Endometrium (tissue), 2 donors: ENCODE measurements at regions not wholly inside any gene's neighbourhood (a gene's known extent, or its start where the extent isn't known, plus 50 kb on each side); places are given as distances from the start of the nearest gene placed in this dataset.
A peak's percentile ranks its signal among the peaks of the same experiment; 100 is the strongest.

ENCODE experiments used
- FAIRE-seq: peaks from 2 replicates; lab custom pipeline; 2012; peaks lifted over from hg19 to GRCh38; lab: Jason Lieb, UNC
- donor health status: control.
- donor health status: control.

DNA sequence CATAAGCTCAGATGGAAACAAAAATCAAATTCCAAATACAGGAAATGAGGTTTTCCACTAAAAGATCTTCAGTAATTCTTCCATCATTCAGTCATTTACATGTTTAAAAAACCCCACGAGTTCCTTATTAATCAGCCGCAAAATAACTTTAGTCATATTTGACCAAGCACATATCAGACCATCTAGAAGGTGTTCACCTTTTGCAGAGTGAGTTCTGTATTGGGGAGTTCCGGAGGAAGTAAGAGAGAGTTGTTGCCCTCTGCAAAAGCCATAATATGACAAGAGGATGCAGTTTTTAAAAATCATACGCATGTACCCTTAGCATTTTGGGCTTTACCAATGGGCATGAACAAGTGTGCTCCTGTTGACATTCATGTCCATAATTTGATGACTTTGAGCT is 61.6 kb downstream of the CCR1 start:
- no peak for FAIRE-seq

- no peak for FAIRE-seq
Measured at GRCh38 chr3:46146021-46146420, 62.1 kb downstream of the CCR1 start.

DNA sequence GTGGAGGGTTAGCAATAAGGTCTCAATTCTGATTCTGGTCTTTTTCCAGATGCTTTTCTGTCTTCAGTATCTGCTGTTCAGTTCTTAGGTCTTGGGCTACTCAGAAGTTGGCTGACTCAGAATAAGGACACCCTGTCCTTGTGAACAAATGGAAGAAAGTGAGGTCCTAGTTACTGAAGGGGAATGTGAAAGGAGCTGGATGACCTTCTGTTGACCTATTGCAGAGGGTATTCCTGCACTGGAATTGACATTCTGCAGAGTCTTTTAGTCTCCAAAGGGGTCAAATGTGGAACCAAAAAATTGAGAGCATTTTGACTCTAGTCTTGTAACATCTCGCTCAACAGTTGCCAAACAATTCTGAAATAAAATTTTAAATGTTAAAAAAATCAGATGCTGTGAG is 63.0 kb downstream of the CCR1 start:
- no peak for FAIRE-seq

DNA sequence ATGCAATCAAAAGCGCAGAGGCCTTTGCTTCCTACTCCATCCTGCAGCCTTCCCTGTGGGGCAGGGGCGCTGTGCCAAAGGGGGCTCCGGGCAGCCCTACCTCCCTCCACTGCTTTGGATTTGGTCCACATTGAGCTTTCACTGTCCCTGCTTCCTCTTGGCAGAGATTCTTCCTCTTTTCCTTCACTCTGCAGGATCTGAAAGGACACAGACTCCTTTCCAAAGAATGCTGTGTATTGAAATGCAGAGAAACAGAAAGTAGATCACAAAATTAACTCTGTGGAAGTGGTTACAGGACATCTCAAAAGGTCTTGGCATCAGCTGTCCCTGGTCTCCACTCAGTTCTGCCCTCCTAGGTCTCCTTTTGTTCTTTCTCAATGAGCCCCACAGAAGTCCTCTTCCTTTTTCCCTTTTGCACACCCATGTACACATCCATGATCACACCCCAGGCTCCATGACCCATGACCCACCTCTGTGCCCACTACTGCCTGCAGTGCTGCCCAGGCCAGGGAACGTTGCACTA is 64.1 kb downstream of the CCR1 start:
- FAIRE-seq, result no peak

GRCh38 chr3:46141813-46142212 is 66.3 kb downstream of the CCR1 start:
- no peak for FAIRE-seq

- no peak for FAIRE-seq
Measured at GRCh38 chr3:46138581-46138980, 69.5 kb downstream of the CCR1 start.

- FAIRE-seq, result no peak
Measured at GRCh38 chr3:46135475-46135874, 72.6 kb downstream of the CCR1 start.

- no peak for FAIRE-seq
Measured at GRCh38 chr3:46133285-46133684, 74.8 kb downstream of the CCR1 start.

DNA sequence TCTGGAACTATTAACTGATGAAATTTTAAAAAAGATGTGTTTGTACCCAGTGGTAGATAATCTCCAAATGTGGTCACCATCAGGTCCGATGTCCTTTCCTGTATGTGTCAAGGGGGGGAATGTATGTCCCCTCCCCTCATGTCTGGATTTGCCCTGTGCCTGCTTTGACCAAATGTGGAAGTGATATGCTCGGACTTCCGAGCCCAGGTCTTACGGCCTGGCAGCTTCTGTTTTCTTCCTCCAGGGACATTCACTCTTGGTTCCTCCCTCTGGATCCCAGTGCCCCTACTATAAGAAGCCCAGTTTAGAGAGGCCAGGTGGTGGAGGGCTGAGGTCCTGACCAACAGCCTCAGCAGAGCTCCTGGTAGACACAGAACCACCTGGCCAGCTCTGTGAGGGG is 75.5 kb downstream of the CCR1 start:
- no peak for FAIRE-seq

- FAIRE-seq, result no peak
Measured at GRCh38 chr3:46131884-46132450, 76.1 kb downstream of the CCR1 start.

GRCh38 chr3:46130631-46131310 is 77.3 kb downstream of the CCR1 start:
- FAIRE-seq, result no peak

GRCh38 chr3:46129588-46130272 is 78.4 kb downstream of the CCR1 start:
- FAIRE-seq, result no peak

DNA sequence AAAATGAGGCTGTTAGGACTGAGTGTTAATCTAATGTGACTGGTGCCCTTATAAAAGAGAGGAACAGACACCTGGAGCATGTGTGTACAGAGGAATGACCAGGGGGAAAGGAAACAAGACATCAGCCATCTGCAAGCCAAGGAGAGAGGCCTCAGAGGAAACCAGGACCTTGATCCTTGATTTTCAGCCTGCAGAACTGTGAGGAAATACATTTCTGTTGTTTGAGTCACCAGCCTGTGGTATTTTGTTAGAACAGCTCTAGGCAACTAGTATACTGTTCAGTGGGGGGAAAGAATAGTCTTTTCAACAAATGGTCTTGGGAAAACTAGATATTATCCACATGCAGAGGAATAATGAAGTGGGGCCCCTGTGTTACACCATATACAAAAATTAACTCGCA is 80.6 kb downstream of the CCR1 start:
- no peak for FAIRE-seq

GRCh38 chr3:46124216-46125177 is 83.6 kb downstream of the CCR1 start:
- no peak for FAIRE-seq

GRCh38 chr3:46123646-46124045 is 84.5 kb downstream of the CCR1 start:
- FAIRE-seq, result no peak

DNA sequence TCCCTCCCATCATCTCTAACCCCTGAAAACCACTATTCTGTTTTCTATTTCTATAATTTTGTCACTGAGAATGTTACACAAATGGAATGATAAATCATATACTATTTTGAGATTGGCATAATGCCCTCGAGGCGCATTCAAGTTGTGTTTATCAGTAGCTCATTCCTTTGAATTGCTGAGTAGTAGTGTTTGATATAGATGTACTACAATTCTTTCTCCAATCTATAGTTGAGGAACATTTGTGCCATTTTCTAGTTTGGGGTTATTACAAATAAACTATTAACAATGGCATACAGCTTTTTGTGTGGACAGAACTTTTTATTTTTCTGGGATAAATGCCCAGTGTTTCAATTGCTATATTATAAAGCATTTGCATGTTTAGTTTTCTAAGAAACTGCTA is 86.0 kb downstream of the CCR1 start:
- FAIRE-seq, result no peak

- no peak for FAIRE-seq
Measured at GRCh38 chr3:46120983-46121382, 87.1 kb downstream of the CCR1 start.

DNA sequence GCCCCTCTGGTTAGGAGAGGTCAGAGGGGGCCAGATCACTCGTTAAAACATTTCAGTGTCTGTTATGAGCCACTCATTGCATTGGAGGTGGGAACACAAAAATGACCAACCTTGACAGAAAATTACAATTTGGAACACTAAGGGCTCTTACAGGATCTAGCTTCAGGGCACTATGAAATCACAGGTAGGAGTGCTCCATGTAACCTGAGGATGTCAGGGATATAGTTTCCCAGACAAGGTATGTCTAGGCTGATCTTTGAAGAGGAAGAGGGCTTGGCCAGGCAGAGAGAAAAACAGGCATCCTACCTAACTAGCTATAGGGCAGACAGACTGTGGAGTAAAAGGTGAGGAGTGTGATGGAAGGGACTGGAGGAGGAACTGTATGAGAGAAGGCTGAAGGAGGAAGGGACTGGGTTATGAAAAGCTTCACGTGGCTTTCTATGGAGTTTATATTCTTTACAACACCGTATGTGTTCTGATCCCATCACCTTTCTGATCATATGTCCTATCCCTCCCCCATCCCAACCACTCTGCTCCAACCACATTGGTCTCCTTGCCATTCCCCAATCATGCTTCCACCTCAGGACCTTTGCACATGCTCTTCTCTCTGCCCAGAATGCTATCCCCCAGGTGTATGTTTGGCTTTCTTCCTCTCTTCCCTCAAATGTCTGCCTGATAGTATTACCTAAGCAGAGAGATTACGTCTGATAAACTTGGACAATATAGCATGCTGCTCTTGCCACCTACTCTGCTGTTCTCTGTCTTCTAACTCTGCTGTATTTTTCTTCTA is 88.2 kb downstream of the CCR1 start:
- no peak for FAIRE-seq

GRCh38 chr3:46119253-46119652 is 88.9 kb downstream of the CCR1 start:
- no peak for FAIRE-seq

- FAIRE-seq, result no peak
Measured at GRCh38 chr3:46116996-46117395, 89.7 kb upstream of the XCR1 start.

- FAIRE-seq, result peak; percentile 91
Measured at GRCh38 chr3:46114323-46114988, 87.2 kb upstream of the XCR1 start.
